GM19463 (cell line): ENCODE measurements at regions not wholly inside any gene's neighbourhood (a gene's known extent, or its start where the extent isn't known, plus 50 kb on each side); places are given as distances from the start of the nearest gene placed in this dataset.
"Not testable (repeated sequence)": the region's sequence is repeated elsewhere in the genome, so short reads cannot be mapped to it uniquely, and the experiment has no call there.

Experiments
- ATAC-seq: cut with Tn5 transposase; IDR thresholded peaks from one replicate; pipeline ENCODE4 v1.9.1; 2021; ENCODE audit warnings: mild to moderate bottlenecking, moderate library complexity; ENCODE audit not compliant: unreplicated experiment

DNA sequence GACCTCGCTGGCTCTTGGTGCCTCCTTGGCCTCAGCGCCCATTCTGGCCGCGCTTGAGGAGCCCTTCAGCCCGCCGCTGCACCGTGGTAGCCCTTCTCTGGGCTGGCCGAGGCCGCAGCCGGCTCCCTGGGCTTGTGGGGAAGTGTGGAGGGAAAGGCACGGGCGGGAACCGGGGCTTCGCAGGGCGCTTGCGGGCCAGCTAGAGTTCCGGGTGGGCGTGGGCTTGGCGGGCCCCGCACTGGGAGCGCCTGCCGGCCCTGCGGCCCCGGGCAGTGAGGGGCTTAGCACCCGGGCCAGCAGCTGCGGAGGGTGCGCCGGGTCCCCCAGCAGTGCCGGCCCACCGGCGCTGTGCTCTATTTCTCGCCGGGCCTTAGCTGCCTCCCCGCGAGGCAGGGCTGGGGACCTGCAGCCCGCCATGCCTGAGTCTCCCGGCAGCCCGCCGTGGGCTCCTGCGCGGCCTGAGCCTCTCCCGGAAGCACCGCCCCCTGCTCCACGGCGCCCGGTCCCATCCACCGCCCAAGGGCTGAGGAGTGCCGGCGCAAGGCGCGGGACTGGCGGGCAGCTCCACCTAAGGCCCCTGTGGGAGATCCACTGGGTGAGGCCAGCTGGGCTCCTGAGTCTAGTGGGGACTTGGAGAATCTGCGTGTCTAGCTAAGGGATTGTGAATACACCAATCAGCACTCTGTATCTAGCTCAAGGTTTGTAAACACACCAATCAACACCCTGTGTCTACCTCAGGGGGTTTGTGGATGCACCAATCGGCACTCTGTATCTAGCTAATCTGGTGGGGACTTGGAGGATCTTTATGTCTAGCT lies 141.1 kb downstream of the SLCO4C1 start:
- ATAC-seq, result not testable (repeated sequence)

DNA sequence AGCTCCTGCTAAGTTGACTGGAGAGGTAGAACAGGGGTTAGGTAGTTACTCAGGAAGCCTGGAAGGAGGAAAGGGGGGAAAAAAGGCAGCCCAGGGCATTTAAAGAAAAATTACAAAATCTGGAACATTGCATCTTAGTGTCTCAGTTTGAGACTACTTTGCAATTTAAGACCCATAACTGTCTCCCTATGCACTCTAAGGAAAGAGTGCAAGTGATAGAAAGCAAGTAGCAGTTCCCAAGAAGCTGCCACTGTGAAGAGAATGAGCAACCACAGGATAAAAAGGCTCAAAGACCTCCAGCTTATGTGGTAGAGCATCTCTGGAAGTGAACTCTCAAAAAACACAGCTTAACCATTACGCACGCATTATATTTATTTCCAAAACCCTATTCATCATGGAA lies 141.8 kb downstream of the SLCO4C1 start:
- ATAC-seq, result no peak

DNA sequence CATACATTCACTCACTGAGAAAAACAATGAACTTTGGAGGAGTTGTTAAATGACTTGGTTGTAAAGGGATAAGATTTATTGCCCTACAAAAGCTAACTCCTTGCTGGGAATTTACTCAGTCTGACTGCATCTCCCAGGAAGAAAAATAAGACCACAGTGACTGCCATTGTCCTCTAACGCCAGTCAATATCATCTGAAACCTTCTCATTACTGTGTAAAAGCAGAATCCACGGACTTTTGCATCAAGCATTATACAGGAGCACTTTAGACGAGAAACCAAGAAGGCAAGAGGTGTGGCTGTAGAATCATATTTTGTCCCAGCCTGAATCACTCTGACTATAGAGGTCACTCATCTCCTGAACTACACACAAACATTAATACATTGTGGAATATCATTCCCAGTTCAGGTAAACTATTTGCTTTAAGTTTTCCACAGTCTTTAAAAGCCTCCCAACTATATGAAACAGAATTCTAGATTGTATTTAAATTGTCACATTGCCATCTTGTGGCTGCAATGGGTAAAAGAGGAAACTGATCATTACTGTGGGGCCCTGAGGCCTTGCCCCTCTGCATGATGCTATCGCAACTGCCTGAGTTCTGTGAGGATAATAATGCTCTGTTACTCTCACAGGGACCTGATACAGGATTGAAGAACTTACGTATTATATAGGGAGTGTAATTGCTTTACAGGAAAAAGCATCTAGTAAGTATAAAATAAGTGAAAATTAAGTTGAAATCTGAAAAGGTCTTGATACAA lies 142.9 kb downstream of the SLCO4C1 start:
- peak; percentile 77 for ATAC-seq

- ATAC-seq, result no peak
Measured at GRCh38 chr5:102139029-102139428, 157.1 kb downstream of the SLCO4C1 start.

- ATAC-seq, result no peak
Measured at GRCh38 chr5:102138243-102138653, 157.8 kb downstream of the SLCO4C1 start.

- ATAC-seq, result no peak
Measured at GRCh38 chr5:102130890-102131289, 165.2 kb downstream of the SLCO4C1 start.

- ATAC-seq, result no peak
Measured at GRCh38 chr5:102130386-102130785, 165.7 kb downstream of the SLCO4C1 start.

DNA sequence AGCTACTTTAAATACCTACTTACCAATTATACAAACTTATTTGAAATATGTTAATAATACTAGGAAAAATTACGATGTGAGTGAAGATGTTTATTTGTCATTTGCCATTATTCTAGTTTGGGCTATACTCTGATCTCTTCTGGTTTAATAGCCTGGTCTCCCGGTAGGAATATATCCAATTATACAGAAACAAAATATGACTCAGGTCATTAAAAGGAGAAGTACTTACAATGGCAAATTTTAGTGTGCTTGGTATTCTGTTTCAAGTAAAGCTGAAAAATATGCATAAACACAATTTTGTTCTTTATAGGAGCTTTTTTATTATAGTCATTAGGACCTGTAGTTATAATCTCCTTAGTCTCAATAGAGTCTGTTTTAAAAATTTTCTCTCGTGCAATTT lies 176.8 kb downstream of the SLCO4C1 start:
- no peak for ATAC-seq

DNA sequence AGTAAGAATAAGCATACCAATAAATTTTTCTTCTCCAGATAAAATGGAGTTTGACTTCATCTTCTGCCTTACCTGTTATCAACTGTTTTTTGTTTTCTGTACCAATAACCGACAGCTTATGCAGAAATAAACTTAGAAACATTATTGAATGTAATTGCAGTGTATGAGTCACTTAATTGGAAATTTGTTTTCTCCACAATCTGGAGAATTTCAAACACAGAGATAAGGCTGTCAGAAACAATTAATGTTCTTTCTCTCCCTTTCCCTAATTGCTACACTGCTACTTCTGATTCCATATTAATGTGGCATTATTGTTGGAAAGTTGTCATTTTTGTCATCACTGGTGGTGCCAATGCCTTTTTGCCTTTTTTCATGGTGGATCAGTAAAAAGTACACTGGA lies 180.3 kb downstream of the SLCO4C1 start:
- ATAC-seq, result no peak

DNA sequence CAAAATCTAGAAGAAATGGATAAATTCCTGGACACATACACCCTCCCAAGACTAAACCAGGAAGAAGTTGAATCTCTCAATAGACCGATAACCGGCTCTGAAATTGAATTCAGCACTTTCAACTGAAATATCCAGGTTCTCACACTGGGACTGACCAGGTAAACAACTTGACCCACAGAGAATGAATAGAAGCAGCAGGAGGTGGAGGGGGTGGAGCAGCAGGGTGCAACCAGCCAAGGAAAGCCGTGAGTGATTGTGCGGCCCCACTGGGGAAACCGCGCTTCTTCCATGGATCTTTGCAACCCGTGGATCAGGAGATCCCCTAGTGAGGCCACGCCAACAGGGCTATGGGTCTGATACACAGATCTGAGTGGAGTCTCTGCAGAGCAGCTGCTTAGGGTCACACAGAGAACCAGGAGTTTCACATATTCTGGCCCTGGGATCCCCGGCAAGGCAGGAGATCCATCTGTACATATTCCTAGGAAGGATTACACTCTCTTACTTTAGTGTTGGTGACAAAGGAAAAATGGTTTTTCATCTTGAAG lies 181.5 kb downstream of the SLCO4C1 start:
- ATAC-seq, result no peak

- no peak for ATAC-seq
Measured at GRCh38 chr5:102107865-102108264, 188.2 kb downstream of the SLCO4C1 start.

DNA sequence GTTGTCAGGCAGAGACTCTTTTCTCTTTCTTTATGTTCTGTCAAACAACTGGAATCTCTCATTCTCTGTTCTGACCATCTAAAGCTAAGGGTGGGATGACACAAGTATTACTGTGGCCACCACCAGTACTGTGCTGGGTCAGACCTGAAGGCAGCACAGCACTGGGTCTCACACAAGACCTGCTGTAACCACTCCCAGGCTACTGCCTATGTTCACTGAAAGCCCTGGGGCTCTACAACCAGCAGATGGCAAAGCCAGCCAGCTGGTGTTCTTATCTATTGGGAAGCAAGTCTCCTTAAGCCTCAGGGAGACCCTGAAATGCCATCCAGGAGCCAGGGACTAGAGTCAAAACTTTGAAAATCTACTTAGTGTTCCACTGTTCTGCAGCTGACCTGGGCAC lies 189.5 kb downstream of the SLCO4C1 start:
- no peak for ATAC-seq

- no peak for ATAC-seq
Measured at GRCh38 chr5:102099766-102100331, 196.2 kb downstream of the SLCO4C1 start.

DNA sequence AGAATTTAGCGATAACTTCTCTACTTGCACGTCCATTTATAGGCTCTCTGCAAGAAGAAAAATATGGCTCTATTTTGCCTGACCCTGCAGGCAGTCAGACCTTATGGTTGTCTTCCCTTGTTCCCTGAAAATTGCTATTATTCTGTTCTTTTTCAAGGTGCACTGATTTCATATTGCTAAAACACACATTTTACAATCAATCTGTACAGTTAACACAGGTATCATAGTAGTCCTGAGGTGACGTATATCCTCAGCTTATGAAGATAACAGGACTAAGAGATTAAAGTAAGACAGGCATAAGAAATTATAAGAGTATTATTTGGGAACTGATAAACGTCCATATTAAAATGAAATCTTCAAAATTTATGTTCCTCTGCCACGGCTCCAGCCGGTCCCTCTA lies 197.0 kb downstream of the SLCO4C1 start:
- not testable (repeated sequence) for ATAC-seq

DNA sequence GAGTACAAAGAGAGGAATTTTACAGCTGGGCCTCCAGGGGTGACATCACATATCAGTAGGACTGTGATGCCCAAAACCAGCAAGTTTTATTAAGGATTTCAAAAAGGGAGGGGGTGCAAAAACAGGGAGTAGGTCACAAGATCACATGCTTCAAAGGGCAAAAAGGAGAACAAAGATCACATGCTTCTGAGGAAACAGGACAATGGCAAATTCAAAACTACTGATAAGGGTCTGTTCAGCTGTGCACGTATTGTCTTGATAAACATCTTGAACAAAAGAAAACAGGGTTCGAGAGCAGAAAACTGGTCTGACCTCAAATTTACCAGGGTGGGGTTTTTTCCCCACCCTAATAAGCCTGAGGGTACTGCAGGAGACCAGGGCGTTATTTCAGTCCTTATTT lies 197.5 kb downstream of the SLCO4C1 start:
- ATAC-seq, result not testable (repeated sequence)

DNA sequence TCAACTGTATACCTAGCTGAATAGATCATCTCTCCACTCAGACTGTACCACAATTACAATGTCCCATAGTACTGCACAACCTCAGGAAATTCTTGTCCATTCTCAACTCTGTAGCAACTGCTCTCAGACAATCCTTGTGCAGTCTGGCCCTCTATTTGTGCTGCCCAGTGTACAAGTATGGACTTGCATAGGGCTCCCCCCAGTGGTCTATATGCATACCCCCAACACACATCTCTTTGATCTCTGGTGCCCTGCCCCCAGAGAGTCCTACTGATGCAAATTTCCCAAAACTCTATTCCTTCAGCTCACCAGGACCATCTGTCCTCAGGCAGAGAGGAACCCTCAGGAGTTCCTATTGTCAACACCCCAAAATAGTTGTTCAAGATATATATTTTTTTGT lies 205.3 kb downstream of the SLCO4C1 start:
- peak; percentile 89 for ATAC-seq

DNA sequence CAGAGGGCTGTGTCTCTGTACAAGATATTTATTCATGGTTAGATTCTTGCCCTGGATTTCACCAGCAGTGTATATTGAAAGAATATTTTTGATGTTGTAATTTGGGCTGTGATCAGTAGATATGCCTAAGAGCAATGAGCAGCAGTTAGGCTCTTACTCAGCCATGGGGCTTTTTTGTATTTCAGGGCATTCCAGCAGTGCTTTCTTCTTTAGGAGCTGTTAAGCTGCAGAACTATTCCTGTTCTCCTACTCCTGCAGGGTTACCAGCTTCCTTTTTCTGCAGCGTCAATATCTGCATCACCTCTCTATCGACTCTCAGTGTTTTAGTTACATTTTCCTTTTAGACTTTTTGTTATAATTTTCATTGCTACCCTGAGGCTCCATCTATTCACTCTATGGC lies 206.2 kb downstream of the SLCO4C1 start:
- no peak for ATAC-seq

DNA sequence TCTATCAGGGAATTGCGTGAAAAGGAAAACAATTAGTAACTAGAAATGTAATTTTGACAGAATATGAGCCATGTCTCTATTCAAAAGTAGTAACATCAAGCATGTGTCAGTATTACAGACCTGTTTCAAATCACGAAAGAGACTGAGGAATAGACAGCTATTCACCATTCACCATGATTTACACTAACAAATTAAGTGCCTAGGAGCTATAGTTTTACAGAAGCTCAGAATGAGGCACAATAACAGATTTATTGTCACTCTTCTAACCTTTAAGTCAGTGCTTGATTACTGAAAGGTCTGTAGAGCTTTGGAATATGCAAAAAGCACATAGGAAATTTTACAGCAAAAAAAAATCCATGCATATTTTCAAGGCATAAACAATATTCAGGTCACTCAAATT lies 208.2 kb downstream of the SLCO4C1 start:
- no peak for ATAC-seq

GRCh38 chr5:102080288-102080687 lies 215.8 kb downstream of the SLCO4C1 start:
- ATAC-seq, result no peak

DNA sequence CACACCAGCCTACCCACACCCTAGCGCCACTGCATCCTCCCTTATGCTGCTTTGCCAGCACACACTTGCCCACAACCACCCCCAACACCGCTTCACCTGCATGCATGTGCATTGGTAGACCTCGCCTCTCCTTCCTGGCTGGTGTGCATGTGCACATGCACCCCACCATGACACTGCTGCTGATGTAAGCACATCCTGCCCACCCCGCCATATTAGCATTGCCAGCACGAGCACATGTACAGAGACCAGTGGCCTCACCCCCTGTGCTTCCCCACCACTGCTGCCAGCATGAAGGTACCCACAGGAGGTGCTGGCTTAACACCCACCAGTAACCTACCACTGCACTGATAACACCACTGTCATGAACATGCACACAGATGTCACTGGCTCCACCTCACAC lies 218.2 kb downstream of the SLCO4C1 start:
- no peak for ATAC-seq

GRCh38 chr5:102069974-102070373 lies 226.1 kb downstream of the SLCO4C1 start:
- no peak for ATAC-seq

DNA sequence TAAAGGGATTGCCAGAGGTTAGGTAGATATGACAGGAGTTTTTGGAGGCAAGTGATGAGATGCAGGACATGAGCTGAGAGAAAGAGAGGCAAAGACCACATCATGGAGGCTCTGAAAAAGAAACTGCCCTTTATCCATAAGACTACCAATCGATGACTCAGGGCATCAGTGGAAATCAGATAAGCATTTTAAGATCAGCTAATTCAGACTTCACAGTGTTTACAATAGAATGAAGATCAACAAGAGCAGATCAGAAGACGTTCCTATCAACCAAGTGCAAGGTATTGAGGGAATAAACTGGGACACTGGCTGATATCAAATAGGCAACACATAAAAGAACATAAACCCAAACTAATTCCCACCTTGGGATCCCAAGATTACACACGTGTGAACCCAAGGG lies 227.2 kb downstream of the SLCO4C1 start:
- ATAC-seq, result no peak
